Lower lobe of right lung (tissue), 2 donors: ENCODE measurements at regions not wholly inside any gene's neighbourhood (a gene's known extent, or its start where the extent isn't known, plus 50 kb on each side); places are given as distances from the start of the nearest gene placed in this dataset.

Experiments used
- ATAC-seq, 2 donors: fragments of 200-7000 bp; cut with Tn5 transposase; one replicate each; pipeline ENCODE4 v1.9.1; 2020 to 2022; ENCODE audit warnings: mild to moderate bottlenecking in 2 of 2, moderate library complexity in 2 of 2
- DNase-seq: peaks from one replicate; pipeline ENCODE4 v3.0.0-alpha.2; 2020
- H3K27ac ChIP-seq: fragments of 200-600 bp; one replicate; pipeline ENCODE4 v1.8.0; 2022
- H3K27me3 ChIP-seq: fragments of 200-600 bp; one replicate; pipeline ENCODE4 v1.8.0; 2022; ENCODE audit warnings: low read depth
- H3K36me3 ChIP-seq: fragments of 200-600 bp; one replicate; pipeline ENCODE4 v1.8.0; 2022; ENCODE audit warnings: mild to moderate bottlenecking
- H3K4me1 ChIP-seq: fragments of 200-600 bp; one replicate; pipeline ENCODE4 v1.8.0; 2022
- H3K4me3 ChIP-seq: fragments of 200-600 bp; one replicate; pipeline ENCODE4 v1.8.0; 2022; ENCODE audit warnings: mild to moderate bottlenecking
- H3K9me3 ChIP-seq: fragments of 200-600 bp; one replicate; pipeline ENCODE4 v1.8.0; 2022
- CTCF ChIP-seq: fragments of 200-600 bp; IDR thresholded peaks from one replicate; pipeline ENCODE4 v1.8.0; 2022; ENCODE audit warnings: antibody characterized with exemption, mild to moderate bottlenecking
- intact Hi-C: fragments of 100-400 bp; cut with DNase I; formaldehyde crosslinking; loops from one replicate; pipeline ENCODE4 v1.11.0; 2022
- donor health status: DM: no; HTN: yes; CAD: no; lungs with severe emphysema.

GRCh38 chr1:8207202-8207601 lies 110.7 kb upstream of the SLC45A1 start:
- Histone ChIP-seq H3K9me3 (no peaks in the 10 kb centered on the region), H3K27me3 (no peaks in the 10 kb centered on the region), H3K27ac (no peak overlapping the region), H3K4me1 (peaks cover 43% of the 10 kb centered on the region), H3K4me3 (no peak overlapping the region), H3K36me3 (no peaks in the 10 kb centered on the region)
- no peak for TF ChIP-seq CTCF
- ATAC-seq = no peak
- no peak for DNase-seq
- intact Hi-C loops = no loop called here

- Histone ChIP-seq H3K36me3 (no peaks in the 10 kb centered on the region), H3K4me3 (no peak overlapping the region), H3K27me3 (no peaks in the 10 kb centered on the region), H3K4me1 (peaks cover 43% of the 10 kb centered on the region), H3K9me3 (no peaks in the 10 kb centered on the region), H3K27ac (no peak overlapping the region)
- intact Hi-C loops = no loop called here
- no peak for DNase-seq
- TF ChIP-seq CTCF = no peak
- ATAC-seq = no peak
Observed at GRCh38 chr1:8206391-8206790, 111.5 kb upstream of the SLC45A1 start.

GRCh38 chr1:8205771-8206170 lies 112.1 kb upstream of the SLC45A1 start:
- no peak for DNase-seq
- intact Hi-C loops = no loop called here
- no peaks in the 10 kb centered on the region for H3K36me3 ChIP-seq
- ATAC-seq = no peak
- peaks cover 39% of the 10 kb centered on the region for H3K4me1 ChIP-seq
- H3K27ac ChIP-seq = no peak overlapping the region
- H3K27me3 ChIP-seq = no peaks in the 10 kb centered on the region
- no peaks in the 10 kb centered on the region for H3K9me3 ChIP-seq
- TF ChIP-seq CTCF = no peak
- H3K4me3 ChIP-seq = no peak overlapping the region

GRCh38 chr1:8204826-8205225 lies 113.1 kb upstream of the SLC45A1 start:
- Histone ChIP-seq H3K4me3 (no peak overlapping the region), H3K27ac (peak overlapping the region; percentile 48), H3K27me3 (no peaks in the 10 kb centered on the region), H3K36me3 (no peaks in the 10 kb centered on the region), H3K9me3 (no peaks in the 10 kb centered on the region), H3K4me1 (peaks cover 37% of the 10 kb centered on the region)
- DNase-seq (no peak), ATAC-seq (no peak)
- intact Hi-C loops = no loop called here
- TF ChIP-seq CTCF = no peak

- ATAC-seq (no peak), DNase-seq (no peak)
- no peaks in the 10 kb centered on the region for H3K27me3 ChIP-seq
- H3K36me3 ChIP-seq = no peaks in the 10 kb centered on the region
- no peak for TF ChIP-seq CTCF
- H3K4me3 ChIP-seq = no peak overlapping the region
- intact Hi-C loops = no loop called here
- no peaks in the 10 kb centered on the region for H3K9me3 ChIP-seq
- H3K4me1 ChIP-seq = peaks cover 39% of the 10 kb centered on the region
- H3K27ac ChIP-seq = peak overlapping the region; percentile 75
Observed at GRCh38 chr1:8203551-8203950, 114.4 kb upstream of the SLC45A1 start.

GRCh38 chr1:8203056-8203455 lies 114.9 kb upstream of the SLC45A1 start:
- no peak for ATAC-seq
- H3K4me3 ChIP-seq = no peak overlapping the region
- H3K9me3 ChIP-seq = no peaks in the 10 kb centered on the region
- no peaks in the 10 kb centered on the region for H3K36me3 ChIP-seq
- TF ChIP-seq CTCF = no peak
- peak overlapping the region; percentile 75 for H3K27ac ChIP-seq
- intact Hi-C loops = no loop called here
- no peak for DNase-seq
- peaks cover 44% of the 10 kb centered on the region for H3K4me1 ChIP-seq
- H3K27me3 ChIP-seq = no peaks in the 10 kb centered on the region
